ENCODE measurements at regions not wholly inside any gene's neighbourhood (a gene's known extent, or its start where the extent isn't known, plus 50 kb on each side); places are given as distances from the start of the nearest gene placed in this dataset.

DNA sequence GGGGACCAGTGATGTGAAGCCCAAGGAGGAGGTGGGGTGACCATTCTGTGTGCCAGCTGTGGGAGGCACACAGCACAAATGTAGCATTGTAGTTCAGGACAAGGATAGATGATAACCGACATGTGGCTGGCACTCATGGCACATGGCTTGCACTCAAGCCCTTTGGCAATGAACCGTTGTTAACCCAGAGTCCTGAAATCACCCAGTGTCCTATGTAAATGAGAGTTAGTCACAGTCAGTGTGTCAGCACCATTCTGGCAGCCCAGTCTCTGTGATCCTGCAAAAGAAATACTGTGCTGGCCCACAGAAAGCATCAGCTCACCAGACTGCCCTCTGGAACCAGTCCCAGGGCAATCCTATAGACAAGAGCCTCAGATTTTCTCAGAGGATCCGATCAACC lies 339.3 kb downstream of the MID1IP1 start:
- DNase-seq (ENCODE audit: low read depth in 2 of 2): no peak

DNA sequence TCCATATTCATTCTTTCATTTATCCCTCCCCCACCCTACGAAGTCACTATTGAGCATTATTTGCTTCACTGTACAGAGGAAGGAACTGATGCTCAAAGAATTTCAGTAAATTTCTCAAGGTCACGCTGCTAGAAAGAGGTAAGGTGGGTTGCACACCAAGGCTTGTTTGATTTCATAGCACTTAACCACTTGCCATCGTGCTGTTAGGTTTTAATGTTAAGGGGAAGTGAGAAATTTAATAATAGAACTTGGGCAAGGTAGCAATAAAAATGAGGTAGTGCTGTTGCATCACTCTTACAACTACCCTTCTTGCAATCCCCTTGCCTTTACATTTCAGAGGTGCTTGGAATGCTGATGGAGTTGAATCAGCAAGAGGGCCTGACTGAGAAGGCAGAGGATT lies 343.1 kb downstream of the MID1IP1 start:
- DNase-seq (ENCODE audit: low read depth in 2 of 2): no peak

DNA sequence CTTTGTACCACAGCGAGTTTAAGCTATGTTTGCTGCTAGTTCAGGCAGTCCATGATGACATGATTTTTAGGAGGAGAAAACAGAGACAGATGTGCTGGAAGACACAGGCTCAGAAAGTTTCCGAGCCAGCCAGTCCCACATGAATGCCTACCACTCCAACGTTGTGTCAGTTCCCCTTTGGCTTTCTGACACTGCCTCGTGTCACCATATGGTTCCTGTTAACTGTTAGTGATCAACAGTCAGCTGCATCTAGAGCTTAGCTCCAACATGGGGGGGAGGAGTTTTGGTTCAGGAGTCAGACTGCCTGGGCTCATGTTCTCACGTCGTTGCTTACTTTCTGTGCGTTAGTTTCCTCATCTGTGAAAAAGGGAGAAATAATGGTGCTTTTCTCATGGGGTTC lies 343.7 kb downstream of the MID1IP1 start:
- DNase-seq (ENCODE audit: low read depth in 2 of 2): no peak

DNA sequence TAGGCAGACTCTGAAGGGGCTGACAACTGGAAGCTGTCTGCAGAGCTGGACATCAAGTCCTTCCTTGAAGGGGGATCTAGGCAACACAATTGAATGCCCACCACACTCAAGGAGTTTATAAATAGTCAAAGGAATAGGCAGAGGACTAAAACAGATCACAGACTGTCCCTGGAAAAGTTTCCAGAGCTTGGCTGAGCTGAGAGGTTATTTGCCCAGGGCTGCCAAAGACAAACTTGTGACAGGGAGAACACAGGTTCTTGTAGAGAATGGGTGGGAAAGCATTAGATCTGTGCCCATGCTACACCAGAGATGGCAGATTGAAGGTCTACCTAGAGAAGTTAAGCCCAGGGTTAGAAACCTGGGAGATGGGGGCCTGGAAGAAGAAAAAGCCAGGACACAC lies 344.6 kb downstream of the MID1IP1 start:
- DNase-seq (ENCODE audit: low read depth in 2 of 2): no peak

DNA sequence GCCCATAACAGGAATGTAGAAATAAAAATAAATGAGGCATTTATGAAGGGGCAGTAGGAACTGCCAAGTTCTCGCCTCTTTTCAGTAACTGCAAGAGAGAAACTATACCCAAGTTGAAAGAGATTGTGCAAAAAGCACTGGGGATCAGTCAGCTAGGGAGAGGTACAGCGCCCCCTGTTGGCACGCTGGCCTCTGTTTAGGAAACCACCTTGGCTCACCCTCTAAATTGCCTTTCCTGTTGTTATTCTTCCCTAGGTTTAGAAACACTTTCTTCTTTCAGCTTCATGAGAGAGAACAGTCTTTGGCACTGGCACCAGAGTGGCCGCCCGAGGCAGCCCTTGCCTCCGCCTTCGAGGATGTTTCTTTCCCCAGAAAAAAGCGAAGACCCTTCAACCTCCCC lies 348.5 kb downstream of the MID1IP1 start:
- DNase-seq (ENCODE audit: low read depth in 2 of 2): no peak

DNA sequence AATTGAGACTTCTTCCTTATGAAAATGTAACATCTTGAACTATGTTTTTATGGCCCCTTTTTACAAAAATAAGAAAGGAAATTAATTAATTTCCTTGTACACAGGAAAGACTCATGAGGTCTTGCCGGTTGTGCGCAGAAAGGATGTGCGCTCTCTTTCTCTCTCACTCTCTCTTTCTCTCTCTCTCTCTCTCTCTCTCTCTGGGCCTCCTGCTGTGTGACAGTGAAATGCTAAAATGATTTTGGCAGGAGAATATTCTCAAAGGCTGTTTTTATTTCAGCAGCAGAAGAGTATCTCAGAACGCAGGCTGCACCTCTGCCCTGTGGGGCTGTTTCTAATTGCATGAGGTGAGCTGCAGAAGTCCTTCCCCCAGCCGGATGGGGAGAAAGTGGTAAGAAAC lies 349.0 kb downstream of the MID1IP1 start:
- DNase-seq (ENCODE audit: low read depth in 2 of 2): no peak

DNA sequence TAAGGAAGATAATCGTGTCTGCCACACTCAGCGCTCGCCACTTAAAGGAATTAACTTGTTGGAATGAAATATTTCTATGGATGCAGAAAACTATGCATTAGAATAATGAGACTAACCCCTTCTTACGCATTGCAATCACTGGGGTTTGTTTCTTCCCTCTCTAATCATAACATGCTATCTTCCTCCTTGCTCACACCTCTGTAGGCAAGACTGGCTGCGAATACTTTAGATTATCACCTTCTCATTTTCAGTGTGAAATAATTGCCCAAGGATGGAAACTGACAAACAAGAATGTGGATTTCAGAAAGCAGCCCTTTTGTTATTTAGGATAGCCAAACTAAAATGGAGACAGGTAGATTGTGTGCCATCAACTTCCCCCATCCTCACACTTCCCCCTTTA lies 349.4 kb downstream of the MID1IP1 start:
- DNase-seq (ENCODE audit: low read depth in 2 of 2): no peak

DNA sequence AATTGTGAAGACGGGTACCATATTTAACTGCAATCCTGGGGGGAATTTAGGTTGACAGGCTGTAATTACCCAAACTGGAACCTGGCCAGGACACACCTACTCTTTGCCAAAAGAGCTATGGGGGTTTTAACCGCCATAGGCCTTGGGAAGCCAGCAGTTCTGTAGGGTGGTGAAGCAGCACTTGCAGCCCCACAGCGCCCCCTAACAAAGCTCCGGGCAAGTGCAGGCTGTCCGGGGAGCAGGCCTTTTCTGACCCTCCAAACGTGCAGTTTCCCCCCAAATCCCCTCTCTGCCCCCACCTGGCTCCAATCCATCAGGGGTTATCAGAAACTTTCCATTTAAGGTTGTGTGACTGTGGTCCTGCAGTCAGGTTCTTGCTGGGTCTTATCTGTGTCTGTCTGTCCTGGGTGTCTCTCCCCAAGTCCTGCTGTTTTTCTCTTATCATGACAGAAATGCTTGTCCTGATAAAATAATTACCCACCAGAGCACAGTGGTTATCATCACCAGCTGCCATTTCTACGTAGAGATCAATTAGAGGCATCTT lies 350.9 kb downstream of the MID1IP1 start:
- no peak for DNase-seq (ENCODE audit: low read depth in 2 of 2)

DNA sequence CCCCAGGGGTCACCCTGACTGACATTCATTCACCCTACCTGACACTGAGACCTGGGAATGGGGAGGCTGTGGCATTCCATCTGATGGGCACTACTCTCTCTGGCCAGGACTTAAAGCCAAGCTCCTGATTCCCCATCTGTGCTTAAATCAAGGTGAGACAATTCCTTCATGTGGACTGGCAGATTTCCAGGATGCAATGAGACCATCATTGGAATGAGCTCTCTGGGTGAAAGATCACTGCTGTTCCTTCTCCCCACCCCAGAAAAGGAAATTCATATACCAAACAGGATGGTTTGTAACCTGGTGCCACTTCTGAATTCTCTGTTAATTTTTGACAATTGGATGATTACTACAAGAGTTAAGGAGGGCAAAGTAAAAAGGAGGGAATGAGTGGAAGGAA lies 354.8 kb downstream of the MID1IP1 start:
- no peak for DNase-seq (ENCODE audit: low read depth in 2 of 2)

DNA sequence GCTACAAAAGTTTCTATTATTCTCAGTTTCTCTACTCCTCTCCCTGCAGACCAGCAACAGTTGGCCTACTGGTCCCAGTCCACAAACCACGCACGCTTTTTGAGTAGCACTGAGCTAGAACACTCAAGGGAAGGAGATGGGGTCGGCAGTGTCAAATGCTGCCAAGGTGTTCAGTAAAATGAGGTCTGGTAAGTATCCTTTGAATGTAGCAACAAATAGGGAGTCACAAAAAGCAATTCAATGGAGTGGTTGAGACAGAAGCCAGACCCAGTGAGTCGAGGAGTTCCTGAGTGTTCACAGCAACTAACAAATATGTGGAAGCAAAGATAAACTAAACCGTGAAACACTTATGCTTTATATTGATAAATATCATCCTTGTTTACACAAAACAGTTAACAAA lies 355.7 kb downstream of the MID1IP1 start:
- no peak for DNase-seq (ENCODE audit: low read depth in 2 of 2)

DNA sequence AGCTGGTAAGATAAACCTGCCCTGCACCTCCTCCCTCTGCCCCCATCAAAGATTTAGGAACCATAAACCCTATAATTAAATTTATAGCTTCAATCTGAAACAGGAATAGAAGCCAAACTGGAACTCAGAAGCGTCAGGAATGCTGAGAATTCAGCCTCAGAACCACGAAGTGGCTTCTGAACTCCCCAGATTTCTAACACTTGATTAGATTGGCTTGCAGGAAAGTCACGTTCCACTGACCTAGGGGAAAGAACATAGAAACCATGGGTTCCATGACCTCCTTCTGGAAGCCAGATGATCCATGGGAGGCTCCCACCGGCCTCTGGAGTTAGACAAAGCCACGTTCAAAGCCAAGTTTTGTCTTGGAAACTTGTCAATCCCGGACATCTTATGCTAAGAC lies 356.5 kb downstream of the MID1IP1 start:
- no peak for DNase-seq (ENCODE audit: low read depth in 2 of 2)

DNA sequence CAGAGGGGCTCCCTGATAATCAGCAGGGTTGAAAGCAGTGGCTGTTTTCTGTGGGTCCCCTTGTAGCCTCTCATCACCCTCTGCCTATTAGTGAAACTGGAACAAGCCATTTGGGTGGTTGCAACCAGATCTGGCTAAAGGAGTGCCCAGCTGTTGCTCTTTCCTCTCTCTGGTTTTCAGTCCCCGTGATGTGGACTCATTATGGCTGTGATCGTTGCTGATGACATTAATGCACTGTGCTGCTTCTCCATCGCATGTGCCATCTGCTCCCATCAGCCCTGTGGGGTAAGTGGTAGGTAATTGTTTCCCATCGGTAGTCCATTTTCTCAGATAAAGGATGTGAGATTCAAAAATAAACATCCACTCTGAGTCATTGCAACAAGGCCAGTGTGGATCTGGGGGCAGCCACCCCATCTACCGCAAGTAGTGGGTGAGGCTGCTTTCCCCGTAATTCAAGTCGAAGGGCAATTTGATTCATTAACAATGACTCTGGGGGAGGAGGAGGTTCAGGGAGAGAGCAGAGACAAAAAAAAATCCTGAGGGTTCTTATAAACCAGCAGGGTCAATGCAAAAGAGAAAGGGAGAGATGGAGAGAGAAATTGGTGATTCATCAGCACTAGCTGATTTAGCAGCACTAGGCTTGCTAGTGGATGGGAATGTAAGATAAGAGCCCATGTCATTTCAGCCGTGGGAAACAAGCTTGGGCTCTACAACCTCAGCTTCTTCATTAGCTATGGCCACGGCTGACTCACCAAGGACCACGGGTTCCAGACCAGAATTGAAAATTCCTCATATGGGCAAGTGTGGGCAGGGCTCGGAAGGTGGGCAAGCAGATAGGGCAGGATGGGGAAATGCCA lies 357.8 kb downstream of the MID1IP1 start:
- no peak for DNase-seq (ENCODE audit: low read depth in 2 of 2)

DNA sequence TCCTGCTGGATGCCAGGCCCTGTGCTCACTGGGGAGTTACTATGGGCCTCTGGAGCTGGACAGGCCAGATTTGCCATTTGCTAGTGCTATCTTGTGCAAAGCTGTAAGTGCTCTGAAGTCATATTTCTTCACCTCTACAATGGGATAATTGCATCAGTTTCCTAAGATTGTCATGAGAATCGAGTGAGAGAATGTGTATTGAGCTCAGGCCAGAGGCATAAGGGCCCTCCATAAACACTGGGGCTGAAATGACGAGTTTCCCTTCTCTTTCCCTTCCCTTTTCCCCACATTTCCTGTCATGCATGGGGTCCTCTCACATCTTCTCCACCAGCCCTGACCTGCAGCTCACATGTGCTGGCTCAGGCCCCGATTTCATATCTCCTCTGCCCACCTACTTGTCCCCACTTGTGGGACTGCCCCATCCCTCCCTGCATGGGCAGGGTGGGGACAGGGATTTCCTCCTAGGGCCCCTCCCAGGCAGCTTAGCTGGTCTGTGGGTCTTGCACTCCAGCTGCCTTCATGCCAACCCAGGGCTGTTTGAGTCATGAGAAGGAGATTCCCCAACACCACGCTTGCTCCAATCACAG lies 358.8 kb downstream of the MID1IP1 start:
- no peak for DNase-seq (ENCODE audit: low read depth in 2 of 2)

DNA sequence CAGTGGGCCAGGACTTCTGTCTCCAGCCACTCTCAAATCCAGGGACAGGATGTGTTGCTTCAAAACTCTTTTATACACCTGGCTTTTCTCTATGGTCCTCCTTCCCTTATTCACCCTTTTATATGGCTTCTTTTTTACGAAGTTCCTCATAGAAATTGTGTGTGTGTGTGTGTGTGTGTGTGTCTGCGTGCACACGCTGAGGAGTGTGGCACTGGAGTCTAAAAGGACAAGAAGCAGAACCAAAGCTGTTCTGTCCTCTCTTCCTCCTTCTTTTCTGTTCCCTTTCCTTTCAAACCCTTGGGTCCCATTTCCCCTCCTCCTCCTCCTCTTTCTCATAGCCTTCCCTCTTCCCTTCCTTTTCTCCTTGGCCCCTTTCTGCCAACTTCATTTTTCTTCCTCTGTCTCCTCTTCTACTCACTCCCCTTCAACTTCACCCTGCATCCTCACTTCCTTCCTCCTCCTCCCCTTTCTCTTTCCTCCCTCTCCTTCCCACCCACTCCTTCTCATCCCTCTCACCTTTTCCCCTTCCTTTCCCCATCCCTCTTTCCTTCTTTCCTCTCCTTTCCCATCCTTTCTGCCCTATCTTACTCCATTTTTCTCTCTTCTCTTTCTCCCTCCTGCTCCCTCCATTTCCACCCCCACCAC lies 360.5 kb downstream of the MID1IP1 start:
- no peak for DNase-seq (ENCODE audit: low read depth in 2 of 2)

DNA sequence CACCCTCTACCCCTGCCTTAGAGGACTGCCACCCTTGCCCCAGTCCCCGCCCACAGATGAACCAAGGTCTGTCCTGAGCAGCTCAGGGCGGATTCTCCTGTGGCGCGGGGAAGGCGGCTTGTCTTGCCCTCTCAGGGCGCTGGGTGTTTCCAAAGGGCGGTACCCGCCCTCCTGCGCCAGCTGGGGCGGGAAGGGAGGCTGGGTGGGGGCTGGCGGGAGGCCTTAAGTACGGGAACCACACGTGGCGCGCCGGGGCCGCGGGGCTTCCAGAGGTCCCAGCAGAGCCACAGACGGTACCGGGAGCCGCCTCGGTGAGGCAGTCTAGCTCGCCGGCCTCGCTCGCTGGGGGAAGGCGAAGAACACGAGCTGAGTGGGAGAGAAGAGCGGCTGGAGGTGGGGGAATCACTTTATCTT lies 361.1 kb downstream of the MID1IP1 start:
- no peak for DNase-seq (ENCODE audit: low read depth in 2 of 2)

DNA sequence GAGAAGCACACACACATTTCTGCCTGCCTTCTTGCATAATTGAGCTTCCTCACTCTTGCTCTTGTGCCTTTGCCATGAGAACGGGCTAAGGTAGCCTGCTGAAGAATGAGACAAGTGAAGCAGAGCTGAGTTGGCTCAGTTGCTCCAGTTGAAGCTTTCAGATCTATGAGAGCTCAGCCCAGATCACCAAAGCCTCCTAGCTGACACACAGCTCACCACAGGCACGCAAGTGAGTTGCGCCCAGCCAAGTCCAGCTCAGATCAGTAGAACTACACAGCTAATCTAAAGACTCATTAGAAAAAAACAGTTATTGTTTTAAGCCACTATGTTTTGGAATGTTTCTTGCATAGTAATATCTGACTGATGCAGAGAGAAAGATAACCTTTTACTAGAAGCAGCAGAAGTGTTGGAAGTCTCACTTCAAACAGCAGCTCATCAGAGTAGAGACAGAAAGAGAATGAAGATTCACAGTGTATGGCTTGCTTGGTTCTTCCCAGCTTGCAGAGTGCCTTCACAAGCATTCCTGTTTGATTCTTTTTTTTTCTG lies 362.4 kb downstream of the MID1IP1 start:
- DNase-seq (ENCODE audit: low read depth in 2 of 2): no peak

DNA sequence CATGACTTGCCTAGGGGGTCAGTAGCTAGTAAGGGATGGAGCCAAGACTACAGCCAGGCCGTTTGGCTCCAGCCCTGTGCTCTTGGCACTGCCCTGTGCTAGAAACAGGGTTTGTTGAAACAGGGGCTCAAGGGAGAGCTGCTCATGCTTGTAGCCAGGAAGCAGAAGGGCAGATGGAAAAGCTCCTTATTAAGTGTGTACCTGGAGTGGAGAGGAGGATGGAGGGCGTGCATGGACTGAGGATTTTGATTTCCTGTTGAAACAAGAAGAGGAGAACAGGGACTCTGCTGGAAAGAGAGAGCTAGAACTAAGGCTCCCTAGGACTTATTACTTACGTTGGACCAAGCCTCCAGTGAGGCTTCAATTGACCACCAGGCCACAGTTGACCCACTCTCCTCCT lies 363.0 kb downstream of the MID1IP1 start:
- no peak for DNase-seq (ENCODE audit: low read depth in 2 of 2)

DNA sequence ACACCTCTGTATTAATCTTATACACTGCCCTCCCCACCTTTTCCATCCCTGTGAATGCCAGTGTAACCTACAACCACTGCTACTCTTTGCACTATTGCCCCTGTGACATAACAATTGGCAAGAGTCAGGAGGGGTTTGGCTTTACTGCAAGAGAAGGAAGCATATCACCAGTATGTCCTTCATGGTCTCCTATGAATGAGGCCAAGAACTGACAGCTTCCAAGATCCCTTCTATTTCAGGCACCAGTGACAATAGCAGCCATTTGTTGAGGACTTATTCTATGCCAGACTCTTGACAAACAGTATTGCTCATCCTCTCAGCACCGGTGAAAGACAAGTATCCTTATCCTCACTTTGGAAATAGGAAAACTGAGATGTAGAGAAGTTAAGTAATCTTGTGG lies 363.9 kb downstream of the MID1IP1 start:
- DNase-seq (ENCODE audit: low read depth in 2 of 2): no peak

DNA sequence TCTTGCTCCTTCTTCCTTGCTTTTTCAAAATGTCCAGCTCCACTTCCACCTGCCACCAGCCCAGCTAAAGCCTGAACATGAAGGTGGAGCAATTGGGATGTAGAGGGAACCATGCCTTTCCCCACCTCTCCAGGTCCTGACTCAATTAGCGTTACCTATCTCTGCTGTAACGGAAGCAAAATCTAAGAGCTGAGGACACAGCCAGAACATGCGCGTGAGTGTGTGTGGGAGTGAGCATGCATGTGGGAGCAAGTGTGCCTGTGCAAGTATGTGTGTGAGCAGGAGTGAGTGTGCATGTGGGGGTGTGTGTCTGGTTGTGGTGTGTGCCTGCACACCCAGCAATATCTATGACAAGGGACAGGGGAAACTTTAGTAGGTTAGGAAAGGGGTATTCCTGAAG lies 364.5 kb downstream of the MID1IP1 start:
- DNase-seq (ENCODE audit: low read depth in 2 of 2): no peak

DNA sequence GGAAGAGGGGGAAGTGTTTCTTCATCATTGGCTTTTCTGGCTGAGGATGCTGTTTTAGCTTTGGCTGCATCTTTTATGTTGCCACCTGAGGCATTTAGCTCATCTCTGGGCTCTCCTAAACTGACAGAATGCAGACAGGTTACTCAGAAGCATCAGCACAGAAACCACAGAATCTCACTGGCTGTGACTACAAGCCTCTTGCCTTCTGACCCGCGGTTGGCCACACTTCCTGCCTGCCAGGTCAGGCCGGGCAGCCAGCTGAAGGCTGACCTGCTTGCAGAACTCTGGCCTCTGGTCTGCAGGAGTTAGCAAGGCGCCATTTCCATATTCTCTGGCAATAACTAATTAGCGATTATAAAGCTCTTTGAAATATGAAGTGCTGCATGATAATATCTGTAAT lies 366.5 kb downstream of the MID1IP1 start:
- no peak for DNase-seq (ENCODE audit: low read depth in 2 of 2)

DNA sequence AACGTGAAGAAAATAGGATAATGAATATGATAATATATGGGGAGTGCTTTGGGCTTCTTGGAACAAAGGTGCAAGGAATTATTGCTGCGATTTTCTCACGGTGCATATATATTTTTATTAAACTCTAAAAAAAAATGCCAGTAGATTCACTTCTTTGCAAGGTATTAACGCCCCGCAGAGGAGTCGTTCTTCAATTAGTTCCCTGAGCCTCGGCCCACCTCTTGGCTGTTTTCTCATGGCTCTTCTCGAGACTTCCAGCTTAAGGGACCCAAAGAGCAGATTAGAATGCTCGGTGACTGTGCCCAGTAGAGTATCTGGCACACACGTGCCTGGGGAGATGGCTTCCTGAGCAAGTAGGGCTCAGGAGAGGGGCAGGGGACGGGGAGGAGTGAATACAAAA lies 367.4 kb downstream of the MID1IP1 start:
- no peak for DNase-seq (ENCODE audit: low read depth in 2 of 2)

DNA sequence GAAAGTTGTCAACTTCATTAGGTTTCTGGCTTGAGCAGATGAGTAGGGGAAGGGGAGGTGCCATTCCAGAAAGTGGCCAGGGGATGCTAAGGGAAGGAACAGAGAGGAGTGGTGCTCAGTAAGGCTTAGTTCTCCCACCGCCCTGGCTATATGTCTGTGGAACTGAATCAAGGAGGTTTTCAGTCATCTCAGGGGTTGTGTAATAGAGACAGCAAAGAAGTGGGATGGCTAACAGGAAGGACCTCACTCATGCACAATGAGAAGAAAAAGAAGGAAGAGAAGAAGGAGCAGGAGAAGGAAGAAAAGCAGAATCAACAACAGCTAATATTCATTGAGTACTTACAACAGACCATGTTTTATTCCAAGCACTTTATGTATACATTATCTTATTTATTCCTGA lies 368.7 kb downstream of the MID1IP1 start:
- no peak for DNase-seq (ENCODE audit: low read depth in 2 of 2)

DNA sequence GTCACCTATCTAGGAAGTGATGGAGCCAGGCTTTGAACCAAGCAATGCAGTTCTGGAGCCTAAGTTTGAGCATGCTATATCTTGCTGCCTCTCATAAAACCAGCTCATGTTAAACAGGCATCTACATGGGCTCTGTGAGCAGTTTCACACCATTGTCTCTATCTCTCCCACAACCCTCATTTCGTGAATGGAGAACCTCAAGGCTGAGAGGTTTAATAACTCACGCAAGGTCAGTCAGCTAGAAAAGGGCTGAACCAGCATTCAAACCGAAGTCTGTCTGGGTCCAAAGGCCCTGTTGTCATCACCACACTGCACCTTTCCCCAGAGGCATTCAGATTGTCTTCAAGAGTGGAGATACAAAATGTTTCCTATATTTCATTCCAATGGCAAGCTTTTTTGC lies 369.2 kb downstream of the MID1IP1 start:
- no peak for DNase-seq (ENCODE audit: low read depth in 2 of 2)

All from fibroblast of skin of left quadriceps (primary cell).